HG03432 (cell line): ENCODE measurements at regions not wholly inside any gene's neighbourhood (a gene's known extent, or its start where the extent isn't known, plus 50 kb on each side); places are given as distances from the start of the nearest gene placed in this dataset.
"Not testable (repeated sequence)": the region's sequence is repeated elsewhere in the genome, so short reads cannot be mapped to it uniquely, and the experiment has no call there.

Experiments
- ATAC-seq: cut with Tn5 transposase; IDR thresholded peaks from one replicate; pipeline ENCODE4 v1.9.1; 2021; ENCODE audit warnings: mild to moderate bottlenecking, moderate library complexity; ENCODE audit not compliant: unreplicated experiment

DNA sequence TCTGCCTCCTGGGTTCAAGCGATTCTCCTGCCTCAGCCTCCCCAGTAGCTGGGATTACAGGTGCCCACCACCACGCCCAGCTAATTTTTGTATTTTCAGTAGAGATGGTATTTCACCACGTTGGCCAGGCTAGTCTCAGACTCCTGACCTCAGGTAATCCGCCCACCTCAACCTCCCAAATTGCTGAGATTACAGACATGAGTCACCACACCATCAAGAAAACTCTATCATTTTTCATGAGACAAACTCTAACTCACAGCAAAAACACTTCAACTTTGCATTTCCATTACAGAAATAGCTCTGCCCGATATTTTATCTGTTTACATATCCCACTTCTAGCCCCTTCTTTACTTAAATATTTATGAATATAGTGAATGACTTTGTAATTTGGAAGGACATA, 561.1 kb downstream of the TMX3 start:
- ATAC-seq = not testable (repeated sequence)

DNA sequence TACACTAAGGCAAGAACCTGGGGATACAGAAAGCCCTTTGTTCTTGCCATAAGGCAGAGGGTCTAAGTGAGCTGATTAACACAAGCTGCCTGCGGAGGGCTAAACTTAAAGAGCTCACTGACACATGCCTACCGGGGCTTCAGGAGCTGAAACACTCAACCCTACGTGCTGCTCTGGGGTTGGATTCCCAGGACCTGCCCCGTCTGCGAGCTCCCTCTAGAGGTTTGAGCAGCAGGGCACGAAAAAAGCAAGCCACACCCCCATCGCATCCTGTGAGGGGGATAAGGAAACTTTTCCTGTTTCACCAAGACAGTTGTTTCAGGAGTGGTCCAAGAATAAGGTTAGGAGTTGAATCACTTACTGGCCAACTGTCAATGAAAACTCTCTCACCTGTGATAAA, 562.1 kb downstream of the TMX3 start:
- ATAC-seq = no peak

DNA sequence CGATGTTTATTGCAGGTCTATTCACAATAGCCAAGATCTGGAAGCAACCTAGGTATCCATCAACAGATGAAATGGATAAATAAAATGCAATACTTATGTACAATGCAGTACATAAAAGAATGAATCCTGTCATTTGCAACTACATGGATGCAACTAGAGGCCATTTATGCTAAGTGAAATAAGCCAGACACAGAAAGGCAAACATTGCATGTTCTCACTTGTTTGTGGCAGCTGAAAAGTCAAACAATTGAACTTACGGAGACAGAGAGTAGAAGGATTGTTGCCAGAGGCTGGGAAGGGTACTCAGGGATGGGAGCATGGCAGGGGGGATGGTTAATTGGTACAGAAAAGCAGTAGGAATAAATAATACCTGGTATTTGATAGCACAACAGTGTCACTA, 563.9 kb downstream of the TMX3 start:
- ATAC-seq = no peak

DNA sequence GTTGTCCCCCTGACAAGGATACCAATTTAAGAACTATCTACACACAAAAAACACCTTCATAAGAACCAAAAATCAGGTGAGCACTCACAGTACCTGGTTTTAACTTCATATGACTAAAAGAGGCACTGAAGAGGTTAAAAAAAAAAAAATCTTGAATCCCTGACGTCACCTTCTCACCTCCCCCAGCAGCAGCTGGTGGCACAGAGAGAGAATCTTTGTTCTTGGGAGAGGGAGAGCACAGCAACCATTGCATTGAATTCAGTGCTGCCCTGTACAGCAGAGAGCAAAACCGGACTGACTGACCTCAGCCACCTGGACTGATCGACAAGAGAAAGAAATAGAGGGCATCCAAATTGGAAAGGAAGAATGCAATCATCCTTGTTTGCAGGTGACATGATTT, 566.0 kb downstream of the TMX3 start:
- ATAC-seq = no peak

DNA sequence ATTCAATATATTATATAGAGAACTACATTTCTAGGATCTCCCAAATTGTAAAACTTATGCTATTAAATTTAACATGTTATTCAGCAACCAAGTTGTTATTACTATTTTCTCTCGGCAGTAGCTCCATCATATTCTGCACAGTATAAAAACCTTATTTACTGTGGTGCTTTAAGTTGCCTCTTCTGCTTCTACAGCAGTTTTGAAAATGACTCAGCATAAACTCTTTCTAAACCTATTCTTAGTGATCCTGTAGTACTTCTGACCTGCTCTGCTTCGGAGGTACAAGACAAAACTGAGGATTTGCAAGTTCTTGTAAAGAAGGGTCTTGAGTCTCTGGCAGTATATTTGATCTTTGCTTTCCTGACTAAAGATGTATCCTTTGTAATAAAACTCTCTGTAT, 567.2 kb downstream of the TMX3 start:
- no peak for ATAC-seq

DNA sequence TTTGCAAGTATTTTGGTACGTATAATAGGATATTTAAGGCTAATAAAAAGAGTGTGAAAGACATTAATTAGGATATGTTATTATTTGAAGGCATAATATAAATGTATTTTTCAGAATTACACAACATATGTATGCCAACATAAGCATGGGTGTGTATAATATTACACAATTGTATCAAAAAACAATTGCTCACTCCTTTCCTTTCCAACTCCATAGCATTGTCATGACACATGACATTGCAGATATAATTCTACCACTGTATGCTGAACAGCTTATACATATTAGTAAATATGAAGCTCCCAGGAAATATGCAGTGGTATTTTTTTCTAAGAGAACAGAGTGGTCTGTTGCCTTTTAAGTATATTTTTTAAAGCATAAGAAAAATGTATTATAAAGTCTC, 593.1 kb downstream of the TMX3 start:
- no peak for ATAC-seq

DNA sequence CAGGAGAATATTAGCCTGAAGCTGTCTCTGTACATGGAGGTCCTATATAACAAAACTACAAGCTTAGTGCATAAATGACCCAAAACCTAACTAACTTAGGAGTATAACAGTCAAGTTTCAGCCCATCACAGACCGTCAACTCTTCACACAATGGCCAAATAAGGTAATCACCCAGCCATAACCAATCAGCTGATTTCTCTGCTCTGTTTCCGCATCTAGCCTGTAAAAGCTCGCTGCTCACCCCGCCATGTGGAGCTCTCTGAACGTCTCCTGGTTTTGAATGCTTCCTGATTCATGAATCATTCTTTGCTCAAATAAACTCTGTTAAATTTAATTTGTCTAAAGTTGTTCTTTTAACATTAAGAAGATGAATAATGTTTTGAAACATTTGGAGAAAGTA, 593.6 kb downstream of the TMX3 start:
- ATAC-seq = peak; percentile 42

DNA sequence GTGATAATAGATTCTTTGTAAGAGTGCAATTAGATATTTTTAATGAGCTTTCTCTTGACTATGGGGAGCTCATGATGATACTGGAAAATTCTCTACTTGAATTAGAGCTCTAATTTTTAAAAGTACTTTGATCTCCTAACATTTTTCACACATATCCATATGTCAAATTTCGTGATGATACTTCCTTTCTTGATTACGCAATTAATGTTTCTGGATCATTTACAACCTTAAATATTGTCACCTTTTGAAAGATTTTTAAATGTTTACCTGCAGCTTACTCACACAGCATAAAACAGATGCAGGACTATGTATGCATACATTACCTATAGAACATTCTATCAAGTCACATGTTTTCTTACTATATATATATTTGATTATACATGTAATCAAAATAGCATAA, 598.5 kb upstream of the DSEL start:
- ATAC-seq = no peak

DNA sequence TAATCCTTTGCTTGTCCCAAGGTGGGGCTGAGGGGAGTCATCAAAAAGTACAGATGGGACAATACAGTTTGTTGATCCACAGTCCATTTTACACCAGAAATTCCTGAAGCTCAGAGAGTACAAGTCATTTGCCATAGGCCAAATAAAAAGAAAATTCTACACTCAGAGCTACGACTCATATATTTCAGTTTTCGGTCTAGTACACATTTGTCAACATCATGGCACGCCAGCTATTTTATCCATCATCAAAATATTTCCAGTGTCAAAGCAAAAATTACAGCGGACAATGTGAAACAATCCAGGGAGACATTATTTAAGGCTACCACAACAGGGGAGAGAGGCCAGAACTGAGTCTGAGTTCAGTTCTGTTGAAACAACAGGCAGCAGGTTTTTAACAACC, 587.5 kb upstream of the DSEL start:
- ATAC-seq = no peak

DNA sequence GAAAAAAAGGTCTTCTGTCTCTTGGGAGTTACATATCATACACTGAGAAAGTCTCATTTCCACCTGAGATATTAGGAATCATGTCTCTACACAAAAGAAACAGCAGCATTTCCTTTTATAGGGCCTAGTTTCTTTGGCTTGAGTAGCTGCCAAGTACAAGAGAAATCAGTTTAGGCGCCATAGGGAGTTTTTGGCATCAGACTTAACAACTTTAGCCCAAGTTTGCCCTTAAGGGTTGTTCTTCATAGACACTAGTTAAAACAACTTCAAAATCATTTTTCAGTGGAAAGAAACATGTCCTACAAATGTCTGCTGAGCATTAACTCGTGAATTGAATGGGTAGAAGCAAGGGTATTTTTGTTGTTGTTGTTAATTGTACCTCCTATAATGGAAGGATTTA, 587.0 kb upstream of the DSEL start:
- ATAC-seq = no peak

DNA sequence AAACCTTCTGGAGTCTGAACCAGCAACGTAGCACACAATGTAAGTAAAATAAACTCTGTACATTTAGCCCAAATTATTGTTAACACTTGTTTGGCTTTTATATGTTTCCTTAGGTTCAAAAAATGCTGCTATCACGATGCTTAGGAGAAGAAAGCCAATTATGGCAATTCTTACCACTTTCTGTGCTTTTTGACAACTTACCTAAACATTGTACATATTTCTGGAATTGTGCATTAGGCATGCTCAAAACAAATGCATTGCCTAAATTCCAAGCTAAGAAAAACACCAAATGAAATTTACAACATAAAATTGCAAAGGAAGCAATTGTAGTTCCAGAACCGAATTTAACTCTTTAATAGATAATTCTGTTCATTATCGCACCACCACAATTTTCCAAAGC, 585.6 kb upstream of the DSEL start:
- no peak for ATAC-seq

DNA sequence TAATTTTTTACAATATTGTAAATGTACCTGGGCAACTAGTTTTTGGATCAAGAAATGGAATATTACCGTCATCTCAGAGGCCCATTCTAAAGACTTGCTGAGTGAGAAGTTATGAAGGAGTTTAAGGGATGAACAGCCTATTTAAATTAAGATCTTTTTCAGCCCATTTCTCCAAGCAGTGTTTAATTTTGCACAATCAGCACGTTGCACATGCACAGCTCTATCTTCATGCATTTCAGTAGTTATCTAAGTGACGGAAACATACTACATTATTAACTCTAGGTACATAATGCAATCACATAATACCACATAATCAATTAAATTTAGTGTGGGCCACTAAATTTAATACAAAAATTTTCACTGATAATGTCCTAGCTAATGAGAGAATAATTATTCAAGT, 582.1 kb upstream of the DSEL start:
- ATAC-seq = no peak

DNA sequence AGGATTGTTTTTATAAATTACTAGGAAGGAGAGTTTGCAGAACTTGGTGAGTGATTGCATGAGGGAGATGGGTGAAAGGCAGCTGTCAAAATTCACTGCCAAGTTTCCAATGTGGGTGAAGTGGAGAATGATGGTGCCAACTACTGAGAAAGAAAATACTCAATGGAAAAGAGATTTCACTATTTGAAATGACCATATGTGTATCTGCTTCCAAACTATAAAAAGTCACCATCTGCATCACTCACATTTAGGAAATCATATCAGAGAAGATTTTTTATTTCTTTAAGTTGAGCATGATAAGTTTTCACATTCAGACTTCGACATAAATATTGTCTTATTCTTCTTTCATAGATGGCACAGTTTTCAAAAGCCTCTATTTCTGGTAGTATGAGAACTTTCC, 570.0 kb upstream of the DSEL start:
- no peak for ATAC-seq

DNA sequence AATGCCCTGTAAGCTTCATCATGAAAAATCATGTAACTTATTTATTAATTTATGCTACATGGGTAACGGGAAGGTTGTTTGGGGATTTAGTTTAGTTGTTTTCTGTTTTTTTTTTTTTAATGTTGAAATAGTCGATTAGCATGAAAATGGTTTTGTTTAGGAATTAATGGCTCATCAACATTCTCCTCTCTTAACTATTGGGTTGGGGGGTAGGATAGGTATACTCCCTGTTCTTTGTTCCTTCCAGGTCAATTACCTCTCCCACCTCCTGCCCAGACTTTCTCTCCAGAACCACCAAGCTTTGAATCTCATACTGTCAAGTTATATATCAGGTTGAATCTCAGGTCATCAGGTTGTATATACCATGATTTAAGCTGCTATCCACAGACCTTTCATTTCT, 568.7 kb upstream of the DSEL start:
- ATAC-seq = no peak

DNA sequence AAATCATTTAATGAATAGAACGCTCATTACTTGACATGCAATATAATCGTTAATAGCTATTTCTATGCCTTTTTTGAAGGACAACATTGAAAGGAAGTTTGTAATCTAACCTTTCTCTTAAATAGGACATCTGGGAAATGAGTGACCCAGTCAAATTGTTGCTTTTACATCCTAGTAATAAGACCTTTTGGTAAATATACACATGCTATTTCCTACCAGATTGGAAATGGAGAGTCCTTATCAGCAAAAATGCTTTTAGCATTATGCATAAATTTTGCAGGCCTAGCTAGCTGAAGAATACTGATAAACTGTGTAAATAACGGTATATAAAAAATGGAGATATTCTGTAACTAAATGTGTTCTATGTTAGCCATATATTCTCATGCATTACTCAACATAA, 567.3 kb upstream of the DSEL start:
- no peak for ATAC-seq

DNA sequence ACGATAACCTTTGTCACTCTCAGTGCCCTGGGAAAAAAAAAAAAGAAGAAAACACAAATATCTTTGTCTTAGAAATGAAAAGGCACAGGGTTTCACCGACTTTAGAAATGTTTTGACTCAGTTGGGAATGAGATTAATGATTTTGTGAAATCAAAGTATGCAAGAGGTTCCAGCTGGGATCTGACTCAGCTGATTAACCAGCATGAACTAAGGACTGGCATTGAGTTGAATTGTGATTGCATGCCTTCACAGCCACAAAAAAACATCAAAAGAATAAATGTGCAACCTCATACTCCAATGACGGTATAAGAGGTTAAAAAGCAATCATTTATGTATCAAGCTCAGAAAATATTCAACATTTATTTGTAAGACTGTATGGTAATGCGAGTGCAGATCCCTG, 566.6 kb upstream of the DSEL start:
- ATAC-seq = no peak

DNA sequence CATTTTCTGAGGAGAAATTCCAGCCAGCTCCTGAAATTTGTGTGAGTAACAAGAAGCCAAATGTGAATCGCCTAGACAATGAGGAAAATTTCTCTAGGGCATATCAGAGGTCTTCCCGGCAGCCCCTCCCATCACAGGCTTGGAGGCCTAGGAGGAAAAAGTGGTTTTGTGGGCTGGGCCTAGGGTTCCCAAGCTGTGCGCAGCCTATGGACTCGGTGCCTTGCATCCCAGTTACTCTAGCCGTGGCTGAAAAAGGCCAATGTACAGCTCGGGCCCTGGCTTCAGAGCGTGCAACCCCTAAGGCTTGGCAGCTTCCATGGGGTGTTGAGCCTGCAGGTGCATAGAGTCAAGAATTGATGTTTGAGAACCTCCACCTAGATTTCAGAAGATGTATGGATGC, 556.2 kb upstream of the DSEL start:
- no peak for ATAC-seq

DNA sequence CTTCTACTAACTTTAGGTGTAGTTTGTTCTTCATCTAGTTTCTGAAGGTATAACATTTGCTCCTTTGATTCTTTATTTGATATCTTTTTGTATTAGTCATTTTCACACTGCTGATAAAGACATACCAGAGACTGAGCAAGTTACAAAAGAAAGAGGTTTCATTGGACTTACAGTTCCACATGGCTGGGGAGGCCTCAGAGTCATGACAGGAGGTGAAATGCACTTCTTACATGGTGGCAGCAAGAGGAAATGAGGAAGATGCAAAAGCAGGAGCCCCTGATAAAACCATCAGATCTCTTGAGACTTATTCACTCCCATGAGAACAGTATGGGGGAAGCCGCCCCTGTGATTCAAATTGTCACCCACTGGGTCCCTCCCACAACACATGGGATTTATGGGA, 544.4 kb upstream of the DSEL start:
- ATAC-seq = no peak

DNA sequence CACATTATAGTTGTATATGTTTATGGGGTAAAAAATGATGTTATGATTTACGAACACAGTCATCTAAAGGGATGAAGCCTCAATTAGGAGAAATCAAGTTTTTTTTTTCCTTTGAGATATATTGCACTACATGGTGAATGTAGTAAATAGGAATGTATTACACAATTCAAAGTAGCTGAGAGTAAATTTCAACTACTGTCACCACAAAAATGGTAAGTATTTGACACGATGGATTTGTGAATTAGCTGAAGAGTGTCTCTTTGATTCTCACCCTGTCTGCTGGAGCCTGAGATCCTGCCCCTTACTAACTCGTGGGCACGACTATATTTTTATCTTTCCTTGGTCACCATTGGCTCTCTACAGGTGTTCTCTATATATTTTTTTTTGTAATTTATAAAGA, 540.4 kb upstream of the DSEL start:
- no peak for ATAC-seq

DNA sequence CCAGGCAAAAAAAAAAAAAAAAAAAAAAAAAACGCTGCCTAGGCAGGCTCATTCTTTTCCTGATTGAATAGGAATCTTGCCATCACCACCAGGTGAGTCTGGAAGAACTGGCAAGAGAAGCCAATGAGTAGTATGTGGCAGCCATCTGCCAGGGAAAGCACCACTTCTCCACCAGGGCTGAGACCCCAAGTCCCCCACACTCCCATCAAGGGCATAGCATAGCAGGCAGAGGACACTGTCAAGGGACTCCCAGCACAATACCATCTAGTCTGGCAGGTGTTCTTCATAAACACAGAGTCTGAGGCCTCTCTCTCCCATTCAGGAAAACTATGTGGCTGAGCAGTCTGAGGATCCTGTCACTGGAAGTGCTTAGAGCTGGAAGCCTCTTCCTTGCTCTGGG, 538.1 kb upstream of the DSEL start:
- no peak for ATAC-seq

DNA sequence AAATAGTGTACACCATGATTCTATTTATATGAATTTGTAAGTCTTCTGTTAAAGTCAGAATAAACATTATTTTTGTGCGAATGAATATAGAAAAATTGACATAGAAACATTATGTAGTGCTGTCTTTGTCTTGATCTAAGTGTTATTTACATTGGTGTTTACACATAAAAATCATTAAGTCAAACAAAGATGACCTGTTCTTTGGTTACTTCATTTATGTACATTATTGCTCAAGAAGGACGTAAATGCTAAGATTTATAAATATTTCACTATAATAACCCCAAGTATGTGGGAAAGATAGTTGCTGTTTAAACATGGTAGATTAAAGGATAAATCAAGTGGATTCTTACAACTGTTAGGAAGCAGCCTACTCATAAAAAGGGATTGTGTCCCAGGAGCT, 536.8 kb upstream of the DSEL start:
- ATAC-seq = no peak

DNA sequence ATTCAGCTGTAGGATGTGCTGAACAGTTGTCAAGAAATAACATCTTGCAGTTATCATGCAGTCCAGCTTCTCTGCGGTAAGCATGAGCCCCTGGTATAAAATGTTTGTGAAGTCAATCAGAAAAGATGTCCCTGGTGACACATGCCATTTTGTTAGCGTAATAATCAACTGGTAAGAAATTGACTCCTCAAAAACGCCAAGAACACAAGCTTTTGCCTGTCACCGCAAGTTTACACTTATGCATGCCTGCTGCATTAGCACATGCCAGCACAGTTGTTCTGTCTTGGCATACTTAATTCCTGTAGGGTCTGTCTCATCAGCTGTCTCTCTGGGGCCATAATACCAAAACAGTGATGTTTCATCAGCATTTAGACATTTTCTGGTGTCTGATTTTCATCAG, 524.8 kb upstream of the DSEL start:
- ATAC-seq = no peak

DNA sequence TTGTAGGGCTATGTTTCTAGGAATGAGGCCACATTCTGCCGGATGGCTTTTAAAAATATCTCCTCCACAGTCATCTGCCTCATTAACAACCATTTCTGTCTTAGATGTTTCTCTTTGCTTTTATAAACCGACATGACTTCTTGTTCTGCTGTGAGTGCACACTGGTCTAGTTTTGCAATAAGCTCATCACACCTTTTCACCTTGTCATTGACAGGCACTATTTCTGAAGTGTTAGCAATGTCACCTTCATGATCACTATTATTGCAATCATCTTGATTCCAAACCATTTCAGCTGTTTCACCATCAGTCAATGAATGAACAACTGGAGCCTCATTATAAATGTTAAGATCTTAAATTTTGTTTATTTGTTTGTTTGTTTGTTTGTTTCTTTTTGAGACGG, 523.7 kb upstream of the DSEL start:
- ATAC-seq = no peak
